HCT116 (cell line): ENCODE measurements at regions not wholly inside any gene's neighbourhood (a gene's known extent, or its start where the extent isn't known, plus 50 kb on each side); places are given as distances from the start of the nearest gene placed in this dataset.

Experiments used
- EZH2 ChIP-seq: fragments of 200-600 bp; sonication (generic); IDR thresholded peaks from 2 replicates; pipeline ENCODE4 v1.6.1; 2017; ENCODE audit warnings: antibody characterized with exemption, mixed run types
- EZH2phosphoT487 ChIP-seq: fragments of 200-600 bp; IDR thresholded peaks from 2 replicates; pipeline ENCODE4 v1.6.1; 2018; ENCODE audit warnings: antibody characterized with exemption, borderline replicate concordance
- FOSL1 ChIP-seq: IDR thresholded peaks from 2 replicates; pipeline ENCODE4 v1.6.1; 2012; ENCODE audit warnings: low read depth
- MAX ChIP-seq: IDR thresholded peaks from 2 replicates; pipeline ENCODE4 v1.6.1; 2012
- POLR2A ChIP-seq: IDR thresholded peaks from 2 replicates; pipeline ENCODE4 v1.7.0; 2011; ENCODE audit warnings: borderline replicate concordance; ENCODE audit not compliant: insufficient read depth, insufficient read length; ENCODE audit errors: extremely low read depth
- POLR2AphosphoS5 ChIP-seq: IDR thresholded peaks from 2 replicates; pipeline ENCODE4 v1.6.1; 2011; ENCODE audit warnings: mild to moderate bottlenecking, low read depth, low read length, moderate library complexity
- SIN3A ChIP-seq: IDR thresholded peaks from 2 replicates; pipeline ENCODE4 v1.6.1; 2012; ENCODE audit warnings: low read depth
- ZNF274 ChIP-seq: fragments of 200-500 bp; sonication (Bioruptor generic); IDR thresholded peaks from 2 replicates; pipeline ENCODE4 v1.6.1; 2014; ENCODE audit warnings: mild to moderate bottlenecking, low read depth, low read length, inconsistent platforms
- TF ChIP-seq, protein P1 (sequence below), 3 experiments: fragments of 200-600 bp in 1 of 3; sonication (generic) in 1 of 3; IDR thresholded peaks in 2 of 3; conservative IDR thresholded peaks in 1 of 3; 2 replicates each; pipeline ENCODE4 v1.5.1; 2012 to 2017; ENCODE audit warnings: low read depth in 2 of 3, low read length in 2 of 3, antibody characterized with exemption in 1 of 3, borderline replicate concordance in 1 of 3, control low read depth in 1 of 3, mild to moderate bottlenecking in 1 of 3, mixed read lengths in 1 of 3, mixed run types in 1 of 3, moderate library complexity in 1 of 3; ENCODE audit not compliant: insufficient read depth in 1 of 3
- TF ChIP-seq, protein P2 (sequence below): IDR thresholded peaks from 2 replicates; pipeline ENCODE4 v1.6.1; 2012; ENCODE audit warnings: low read depth

DNA sequence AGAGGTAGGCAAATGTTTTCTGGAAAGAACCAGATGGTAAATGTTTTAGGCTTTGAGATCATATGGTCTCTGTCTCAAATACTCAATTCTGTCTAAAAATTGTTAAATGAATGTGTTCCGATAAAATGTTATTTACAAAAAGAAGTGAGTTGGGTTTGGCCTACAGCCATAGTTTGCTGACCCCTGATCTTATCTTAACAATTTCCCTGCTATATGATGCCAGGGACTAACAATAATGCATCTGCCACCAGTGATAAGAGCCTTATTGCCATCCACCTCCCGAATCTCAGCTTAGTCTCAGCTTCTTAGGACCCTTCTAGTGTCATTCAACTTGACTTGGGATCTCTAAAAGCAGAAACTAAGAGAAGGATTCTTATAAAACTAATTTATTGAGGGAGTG lies 208.5 kb upstream of the ADGRL2 start:
- TF ChIP-seq EZH2 (no peak), EZH2phosphoT487 (no peak), SIN3A (no peak), FOSL1 (no peak), POLR2A (no peak), POLR2AphosphoS5 (no peak), ZNF274 (no peak), MAX (no peak)
- TF ChIP-seq, protein P1, sequence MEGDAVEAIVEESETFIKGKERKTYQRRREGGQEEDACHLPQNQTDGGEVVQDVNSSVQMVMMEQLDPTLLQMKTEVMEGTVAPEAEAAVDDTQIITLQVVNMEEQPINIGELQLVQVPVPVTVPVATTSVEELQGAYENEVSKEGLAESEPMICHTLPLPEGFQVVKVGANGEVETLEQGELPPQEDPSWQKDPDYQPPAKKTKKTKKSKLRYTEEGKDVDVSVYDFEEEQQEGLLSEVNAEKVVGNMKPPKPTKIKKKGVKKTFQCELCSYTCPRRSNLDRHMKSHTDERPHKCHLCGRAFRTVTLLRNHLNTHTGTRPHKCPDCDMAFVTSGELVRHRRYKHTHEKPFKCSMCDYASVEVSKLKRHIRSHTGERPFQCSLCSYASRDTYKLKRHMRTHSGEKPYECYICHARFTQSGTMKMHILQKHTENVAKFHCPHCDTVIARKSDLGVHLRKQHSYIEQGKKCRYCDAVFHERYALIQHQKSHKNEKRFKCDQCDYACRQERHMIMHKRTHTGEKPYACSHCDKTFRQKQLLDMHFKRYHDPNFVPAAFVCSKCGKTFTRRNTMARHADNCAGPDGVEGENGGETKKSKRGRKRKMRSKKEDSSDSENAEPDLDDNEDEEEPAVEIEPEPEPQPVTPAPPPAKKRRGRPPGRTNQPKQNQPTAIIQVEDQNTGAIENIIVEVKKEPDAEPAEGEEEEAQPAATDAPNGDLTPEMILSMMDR (IDR thresholded peaks at IDR 0.05 in 2 of 3, conservative IDR thresholded peaks at IDR 0.05 in 1 of 3; ENCODE audit: borderline replicate concordance in 1 of 3, insufficient read depth in 1 of 3, low read depth in 2 of 3, low read length in 2 of 3) = no peak
- TF ChIP-seq, protein P2, sequence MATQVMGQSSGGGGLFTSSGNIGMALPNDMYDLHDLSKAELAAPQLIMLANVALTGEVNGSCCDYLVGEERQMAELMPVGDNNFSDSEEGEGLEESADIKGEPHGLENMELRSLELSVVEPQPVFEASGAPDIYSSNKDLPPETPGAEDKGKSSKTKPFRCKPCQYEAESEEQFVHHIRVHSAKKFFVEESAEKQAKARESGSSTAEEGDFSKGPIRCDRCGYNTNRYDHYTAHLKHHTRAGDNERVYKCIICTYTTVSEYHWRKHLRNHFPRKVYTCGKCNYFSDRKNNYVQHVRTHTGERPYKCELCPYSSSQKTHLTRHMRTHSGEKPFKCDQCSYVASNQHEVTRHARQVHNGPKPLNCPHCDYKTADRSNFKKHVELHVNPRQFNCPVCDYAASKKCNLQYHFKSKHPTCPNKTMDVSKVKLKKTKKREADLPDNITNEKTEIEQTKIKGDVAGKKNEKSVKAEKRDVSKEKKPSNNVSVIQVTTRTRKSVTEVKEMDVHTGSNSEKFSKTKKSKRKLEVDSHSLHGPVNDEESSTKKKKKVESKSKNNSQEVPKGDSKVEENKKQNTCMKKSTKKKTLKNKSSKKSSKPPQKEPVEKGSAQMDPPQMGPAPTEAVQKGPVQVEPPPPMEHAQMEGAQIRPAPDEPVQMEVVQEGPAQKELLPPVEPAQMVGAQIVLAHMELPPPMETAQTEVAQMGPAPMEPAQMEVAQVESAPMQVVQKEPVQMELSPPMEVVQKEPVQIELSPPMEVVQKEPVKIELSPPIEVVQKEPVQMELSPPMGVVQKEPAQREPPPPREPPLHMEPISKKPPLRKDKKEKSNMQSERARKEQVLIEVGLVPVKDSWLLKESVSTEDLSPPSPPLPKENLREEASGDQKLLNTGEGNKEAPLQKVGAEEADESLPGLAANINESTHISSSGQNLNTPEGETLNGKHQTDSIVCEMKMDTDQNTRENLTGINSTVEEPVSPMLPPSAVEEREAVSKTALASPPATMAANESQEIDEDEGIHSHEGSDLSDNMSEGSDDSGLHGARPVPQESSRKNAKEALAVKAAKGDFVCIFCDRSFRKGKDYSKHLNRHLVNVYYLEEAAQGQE = no peak
